K562 (cell line): ENCODE measurements at regions not wholly inside any gene's neighbourhood (a gene's known extent, or its start where the extent isn't known, plus 50 kb on each side); places are given as distances from the start of the nearest gene placed in this dataset.

Experiments used
- ATAC-seq: fragments of 200-7000 bp; cut with Tn5 transposase; 3 replicates; pipeline ENCODE4 v1.9.1; 2020; ENCODE audit warnings: moderate library complexity
- BruUV-seq: library from RNA; stranded (reverse); fragments of 400-500 nt; replicated peaks from 2 replicates; lab custom pipeline; 2021; lab: Mats Ljungman, UMichigan
- CTCF ChIA-PET: fragments of 300-600 bp; formaldehyde crosslinking; extraction: SDS; loops from one replicate; lab custom pipeline; 2021; ENCODE audit warnings: low intra/inter-chr PET ratio; lab: Yijun Ruan, JAX
- POLR2A ChIA-PET: fragments of 300-600, 350-650 bp; sonication (Branson Sonifier 250); formaldehyde crosslinking; extraction: SDS; loops from one replicate; lab custom pipeline; 2021; ENCODE audit warnings: antibody characterized with exemption, inconsistent platforms; lab: Yijun Ruan, JAX
- DNase-seq, 4 experiments: peaks; one replicate each; pipeline versions ENCODE4 v3.0.0 to v3.0.0-alpha.2; 2011 to 2018; ENCODE audit warnings: low spot score in 3 of 4, mixed read lengths in 3 of 4; ENCODE audit errors: extremely low read depth in 1 of 4
- FAIRE-seq: peaks from 2 replicates; lab custom pipeline; 2011; peaks lifted over from hg19 to GRCh38; lab: Jason Lieb, UNC
- H2AFZ ChIP-seq: 2 replicates; pipeline ENCODE4 v1.6.0; 2011; ENCODE audit warnings: low read depth, low read length, control low read depth, inconsistent platforms
- H3K27ac ChIP-seq: fragments of 200-600 bp; 3 replicates; pipeline ENCODE4 v1.8.0; 2011; ENCODE audit warnings: low read depth, mild to moderate bottlenecking, control low read depth, inconsistent platforms, low read length, moderate library complexity, mixed read lengths; ENCODE audit errors: extremely low read depth
- H3K27me3 ChIP-seq, 2 experiments: fragments of 300-600 bp in 1 of 2; 2 replicates in 1 of 2; 3 replicates in 1 of 2; pipeline versions ENCODE4 v1.6.0 to v1.8.0; 2011; ENCODE audit warnings: inconsistent platforms in 2 of 2, low read length in 2 of 2, mild to moderate bottlenecking in 1 of 2, mixed read lengths in 1 of 2, moderate library complexity in 1 of 2; ENCODE audit not compliant: control insufficient read depth in 2 of 2, insufficient read depth in 2 of 2
- H3K36me3 ChIP-seq: fragments of 300-600 bp; 3 replicates; pipeline ENCODE4 v1.8.0; 2011; ENCODE audit warnings: mild to moderate bottlenecking, low read length, inconsistent platforms; ENCODE audit not compliant: control insufficient read depth, insufficient read depth
- H3K4me1 ChIP-seq, 2 experiments: fragments of 200-600 bp in 1 of 2; replicated peaks in 1 of 2; 2 replicates in 1 of 2; 3 replicates in 1 of 2; pipeline versions ENCODE4 v1.5.1 to v1.8.0; 2011; ENCODE audit warnings: inconsistent platforms in 2 of 2, low read length in 2 of 2, mild to moderate bottlenecking in 1 of 2, mixed read lengths in 1 of 2, moderate library complexity in 1 of 2; ENCODE audit not compliant: control insufficient read depth in 2 of 2, insufficient read depth in 2 of 2
- H3K4me2 ChIP-seq: 2 replicates; pipeline ENCODE4 v1.6.1; 2011; ENCODE audit warnings: low read length, control low read depth, inconsistent platforms, mixed read lengths; ENCODE audit not compliant: insufficient read depth
- H3K4me3 ChIP-seq: fragments of 200-600 bp; sonication (generic), shearing (Covaris generic); 2 replicates; pipeline ENCODE4 v1.5.1; 2016; ENCODE audit warnings: control low read depth, inconsistent platforms
- H3K79me2 ChIP-seq: fragments of 200-600 bp; 3 replicates; pipeline ENCODE4 v1.8.0; 2011; ENCODE audit warnings: low read length, inconsistent platforms; ENCODE audit not compliant: control insufficient read depth, insufficient read depth
- H3K9ac ChIP-seq, 2 experiments: 2 replicates each; pipeline versions ENCODE4 v1.6.0 to v1.6.1; 2011; ENCODE audit warnings: low read depth in 2 of 2, low read length in 2 of 2, control low read depth in 1 of 2, inconsistent platforms in 1 of 2, mild to moderate bottlenecking in 1 of 2, mixed read lengths in 1 of 2; ENCODE audit not compliant: insufficient read depth in 1 of 2
- H3K9me1 ChIP-seq: one replicate; pipeline ENCODE4 v1.6.0; 2011; ENCODE audit warnings: inconsistent platforms, mild to moderate bottlenecking, low read length, moderate library complexity; ENCODE audit not compliant: control insufficient read depth, insufficient read depth
- H3K9me3 ChIP-seq: replicated peaks from 2 replicates; pipeline ENCODE4 v1.5.1; 2011; ENCODE audit warnings: low read depth, low read length, inconsistent platforms; ENCODE audit not compliant: control insufficient read depth, insufficient read depth
- H4K20me1 ChIP-seq: replicated peaks from 2 replicates; pipeline ENCODE4 v1.6.1; 2011; ENCODE audit warnings: low read length, inconsistent platforms, mixed read lengths; ENCODE audit not compliant: control insufficient read depth, insufficient read depth
- CAMTA2 ChIP-seq: fragments of 250-450 bp; sonication (Bioruptor Pico); conservative IDR thresholded peaks from 2 replicates; pipeline ENCODE4 v1.5.1; 2022
- E2F3 ChIP-seq: fragments of 250-450 bp; sonication (Bioruptor Pico); IDR thresholded peaks from 2 replicates; pipeline ENCODE4 v1.4.0; 2020; ENCODE audit warnings: mild to moderate bottlenecking
- MYNN ChIP-seq, 2 experiments: sonication (generic); formaldehyde crosslinking in 1 of 2; IDR thresholded peaks; 2 replicates each; pipeline versions ENCODE4 v1.5.0 to v1.6.1; 2016 to 2020; ENCODE audit warnings: antibody characterized with exemption in 1 of 2, missing genetic modification reagents in 1 of 2
- SAFB ChIP-seq: fragments of 200-400 bp; formaldehyde crosslinking; IDR thresholded peaks from 2 replicates; pipeline ENCODE4 v1.6.1; 2017; ENCODE audit warnings: low read depth, low read length, borderline replicate concordance
- SIX5 ChIP-seq, 2 experiments: IDR thresholded peaks; 2 replicates each; pipeline ENCODE4 v1.6.1; 2011; ENCODE audit warnings: low read length in 2 of 2, borderline replicate concordance in 1 of 2, low read depth in 1 of 2, mild to moderate bottlenecking in 1 of 2, moderate library complexity in 1 of 2; ENCODE audit not compliant: insufficient read depth in 1 of 2
- SLC30A9 ChIP-seq: fragments of 250-450 bp; sonication (Bioruptor Pico); IDR thresholded peaks from 2 replicates; pipeline ENCODE4 v1.8.0; 2022; ENCODE audit warnings: mild to moderate bottlenecking, moderate library complexity
- THAP12 ChIP-seq: fragments of 250-450 bp; sonication (Bioruptor Pico); IDR thresholded peaks from 2 replicates; pipeline ENCODE4 v1.9.0; 2021; ENCODE audit warnings: mild to moderate bottlenecking, inconsistent platforms
- ZNF224 ChIP-seq: sonication (generic); formaldehyde crosslinking; IDR thresholded peaks from 2 replicates; pipeline ENCODE4 v1.8.0; 2022; ENCODE audit warnings: mild to moderate bottlenecking, missing genetic modification reagents
- ZNF398 ChIP-seq: fragments of 250-450 bp; sonication (Bioruptor Pico); IDR thresholded peaks from 2 replicates; pipeline ENCODE4 v1.8.0; 2021; ENCODE audit warnings: moderate library complexity, mild to moderate bottlenecking, inconsistent platforms
- WGBS: fragments of 100-300 bp; shearing (Covaris generic); methylation state at CpG from one replicate; pipeline ENCODE4 v1.1.6; 2016; ENCODE audit warnings: low coverage, mixed read lengths; ENCODE audit not compliant: insufficient coverage; ENCODE audit errors: missing lambda C conversion rate; 5-methylcytosine and 5-hydroxymethylcytosine counted together
- in situ Hi-C: fragments of 300-500 bp; cut with MboI; formaldehyde crosslinking; loops from 4 replicates; pipeline ENCODE4 v1.15.0; 2018; ENCODE audit warnings: inconsistent platforms, mixed read lengths
- intact Hi-C: fragments of 100-400 bp; cut with micrococcal nuclease; formaldehyde crosslinking; loops from 2 replicates; pipeline ENCODE4 v1.14.2; 2022

- Histone ChIP-seq H2AFZ (no peak overlapping the region), H3K4me1 (no peaks in the 10 kb centered on the region), H3K4me2 (no peak overlapping the region), H3K36me3 (no peaks in the 10 kb centered on the region), H3K27me3 (no peaks in the 10 kb centered on the region), H3K27ac (no peak overlapping the region), H3K9me1 (no peaks in the 10 kb centered on the region), H3K9ac (no peak overlapping the region), H3K9me3 (no peaks in the 10 kb centered on the region), H3K4me3 (no peak overlapping the region), H4K20me1 (no peaks in the 10 kb centered on the region), H3K79me2 (no peaks in the 10 kb centered on the region)
- DNase-seq (no peak), FAIRE-seq (no peak), ATAC-seq (no peak)
- ChIA-PET POLR2A (no interaction called here), CTCF (no interaction called here)
- in situ Hi-C loops = no loop called here
- BruUV-seq = no TSS peak
- 1% methylated on average over 3 of the region's 3 CpGs for WGBS
- intact Hi-C loops = no loop called here
- TF ChIP-seq ZNF224 (CRISPR knock-in tag) = no peak
- TF ChIP-seq SAFB = no peak
- TF ChIP-seq THAP12 (CRISPR knock-in tag) = no peak
- no peak for TF ChIP-seq SIX5 (IDR thresholded peaks at IDR 0.05; ENCODE audit: borderline replicate concordance in 1 of 2, insufficient read depth in 1 of 2, low read depth in 1 of 2, low read length in 2 of 2)
- no peak for TF ChIP-seq E2F3
- TF ChIP-seq CAMTA2 (CRISPR knock-in tag) = no peak
- no peak for TF ChIP-seq MYNN (IDR thresholded peaks at IDR 0.05)
- no peak for TF ChIP-seq MYNN (CRISPR knock-in tag; IDR thresholded peaks at IDR 0.05)
- no peak for TF ChIP-seq SLC30A9 (CRISPR knock-in tag)
- no peak for TF ChIP-seq ZNF398 (CRISPR knock-in tag)
These were observed 80.0 kb upstream of the STEAP4 start for GRCh38 chr7:88386665-88387156.
